Muscle of leg (tissue), 3 donors: ENCODE measurements at regions not wholly inside any gene's neighbourhood (a gene's known extent, or its start where the extent isn't known, plus 50 kb on each side); places are given as distances from the start of the nearest gene placed in this dataset.

Source experiments
- DNase-seq: peaks from one replicate; pipeline ENCODE4 v3.0.0; 2013
- H3K27ac ChIP-seq: one replicate; pipeline ENCODE4 v1.5.1; 2013; ENCODE audit warnings: mild to moderate bottlenecking, low read length, control low read depth
- H3K27me3 ChIP-seq: one replicate; pipeline ENCODE4 v1.6.1; 2013; ENCODE audit warnings: low read length; ENCODE audit not compliant: control insufficient read depth, insufficient read depth
- H3K36me3 ChIP-seq: one replicate; pipeline ENCODE4 v1.6.1; 2013; ENCODE audit warnings: low read length; ENCODE audit not compliant: control insufficient read depth, insufficient read depth
- H3K4me1 ChIP-seq: one replicate; pipeline ENCODE4 v1.6.1; 2013; ENCODE audit warnings: low read length; ENCODE audit not compliant: control insufficient read depth, insufficient read depth
- H3K4me3 ChIP-seq: one replicate; pipeline ENCODE4 v1.5.1; 2013; ENCODE audit warnings: low read length, control low read depth
- H3K9me3 ChIP-seq: replicated peaks from 2 replicates; pipeline ENCODE4 v1.6.1; 2013; ENCODE audit warnings: low read depth, low read length; ENCODE audit not compliant: control insufficient read depth
- WGBS: methylation state at CpG from one replicate; pipeline ENCODE4 v1.1.5; 2013; ENCODE audit warnings: missing lambda C conversion rate; ENCODE audit not compliant: insufficient coverage; 5-methylcytosine and 5-hydroxymethylcytosine counted together

GRCh38 chrX:34716302-34716701 lies 59.2 kb upstream of the TMEM47 start:
- H3K4me3 ChIP-seq = no peak overlapping the region
- H3K27me3 ChIP-seq = no peaks in the 10 kb centered on the region
- H3K4me1 ChIP-seq = no peaks in the 10 kb centered on the region
- no peaks in the 10 kb centered on the region for H3K36me3 ChIP-seq
- no peak overlapping the region for H3K27ac ChIP-seq
- peak; percentile 32 for DNase-seq
- no CpG with 5 or more reads among the region's 3 CpGs for WGBS
- no peaks in the 10 kb centered on the region for H3K9me3 ChIP-seq

GRCh38 chrX:34734383-34734782 lies 77.3 kb upstream of the TMEM47 start:
- Histone ChIP-seq H3K4me1 (no peaks in the 10 kb centered on the region), H3K4me3 (no peak overlapping the region), H3K36me3 (no peaks in the 10 kb centered on the region), H3K27me3 (no peaks in the 10 kb centered on the region), H3K9me3 (no peaks in the 10 kb centered on the region), H3K27ac (no peak overlapping the region)
- no peak for DNase-seq
- WGBS = 44% methylated on average over 1 of the region's 1 CpG

GRCh38 chrX:34744521-34744920 lies 87.4 kb upstream of the TMEM47 start:
- no CpG with 5 or more reads among the region's 4 CpGs for WGBS
- H3K27ac ChIP-seq = no peak overlapping the region
- H3K36me3 ChIP-seq = no peaks in the 10 kb centered on the region
- H3K4me3 ChIP-seq = no peak overlapping the region
- H3K9me3 ChIP-seq = no peaks in the 10 kb centered on the region
- H3K27me3 ChIP-seq = peaks cover 3% of the 10 kb centered on the region
- no peak for DNase-seq
- H3K4me1 ChIP-seq = no peaks in the 10 kb centered on the region

- WGBS = 67% methylated on average over 1 of the region's 5 CpGs
- Histone ChIP-seq H3K27ac (no peak overlapping the region), H3K9me3 (no peaks in the 10 kb centered on the region), H3K27me3 (peaks cover 4% of the 10 kb centered on the region), H3K4me3 (no peak overlapping the region), H3K36me3 (no peaks in the 10 kb centered on the region), H3K4me1 (no peaks in the 10 kb centered on the region)
- DNase-seq = no peak
Observed at GRCh38 chrX:34749896-34750295, 92.8 kb upstream of the TMEM47 start.

GRCh38 chrX:34764852-34765361 lies 107.8 kb upstream of the TMEM47 start:
- WGBS = no CpG with 5 or more reads among the region's 2 CpGs

GRCh38 chrX:34768290-34768689 lies 111.2 kb upstream of the TMEM47 start:
- H3K4me3 ChIP-seq = no peak overlapping the region
- no peaks in the 10 kb centered on the region for H3K4me1 ChIP-seq
- no CpG with 5 or more reads among the region's 2 CpGs for WGBS

More at GRCh38 chrX:34764852-34765361, 107.8 kb upstream of the TMEM47 start:
- no peak overlapping the region for H3K4me3 ChIP-seq
- H3K27ac ChIP-seq = no peak overlapping the region
- H3K4me1 ChIP-seq = no peaks in the 10 kb centered on the region
- no peaks in the 10 kb centered on the region for H3K9me3 ChIP-seq
- peaks cover 2% of the 10 kb centered on the region for H3K27me3 ChIP-seq
- no peaks in the 10 kb centered on the region for H3K36me3 ChIP-seq
- DNase-seq = no peak

GRCh38 chrX:34770511-34770910 lies 113.4 kb upstream of the TMEM47 start:
- no peak overlapping the region for H3K27ac ChIP-seq
- DNase-seq = peak; percentile 1
- WGBS = no CpG with 5 or more reads among the region's 1 CpG
- peaks cover under 1% of the 10 kb centered on the region for H3K27me3 ChIP-seq
- no peak overlapping the region for H3K4me3 ChIP-seq
- no peaks in the 10 kb centered on the region for H3K4me1 ChIP-seq
- H3K36me3 ChIP-seq = no peaks in the 10 kb centered on the region
- no peaks in the 10 kb centered on the region for H3K9me3 ChIP-seq

More at GRCh38 chrX:34768290-34768689, 111.2 kb upstream of the TMEM47 start:
- DNase-seq = no peak
- peaks cover 2% of the 10 kb centered on the region for H3K27me3 ChIP-seq
- H3K36me3 ChIP-seq = no peaks in the 10 kb centered on the region
- no peaks in the 10 kb centered on the region for H3K9me3 ChIP-seq
- H3K27ac ChIP-seq = no peak overlapping the region

GRCh38 chrX:34778916-34779315 lies 121.8 kb upstream of the TMEM47 start:
- no peak overlapping the region for H3K4me3 ChIP-seq
- no peaks in the 10 kb centered on the region for H3K9me3 ChIP-seq
- no peak overlapping the region for H3K27ac ChIP-seq
- H3K4me1 ChIP-seq = no peaks in the 10 kb centered on the region
- DNase-seq = peak; percentile 7
- 83% methylated on average over 2 of the region's 2 CpGs for WGBS
- H3K36me3 ChIP-seq = no peaks in the 10 kb centered on the region
- no peaks in the 10 kb centered on the region for H3K27me3 ChIP-seq

- H3K27ac ChIP-seq = no peak overlapping the region
- no peaks in the 10 kb centered on the region for H3K36me3 ChIP-seq
- no peaks in the 10 kb centered on the region for H3K27me3 ChIP-seq
- H3K4me3 ChIP-seq = no peak overlapping the region
- no peak for DNase-seq
- H3K4me1 ChIP-seq = no peaks in the 10 kb centered on the region
- 100% methylated on average over 1 of the region's 1 CpG for WGBS
- peaks cover 4% of the 10 kb centered on the region for H3K9me3 ChIP-seq
Observed at GRCh38 chrX:34790026-34790425, 132.9 kb upstream of the TMEM47 start.

- Histone ChIP-seq H3K36me3 (no peaks in the 10 kb centered on the region), H3K9me3 (no peaks in the 10 kb centered on the region), H3K27ac (no peak overlapping the region), H3K4me3 (no peak overlapping the region), H3K27me3 (no peaks in the 10 kb centered on the region), H3K4me1 (no peaks in the 10 kb centered on the region)
- DNase-seq = no peak
- 40% methylated on average over 1 of the region's 3 CpGs for WGBS
Observed at GRCh38 chrX:34805951-34806350, 136.6 kb upstream of the FAM47B start.

GRCh38 chrX:34809096-34809495 lies 133.5 kb upstream of the FAM47B start:
- H3K27ac ChIP-seq = no peak overlapping the region
- no peak for DNase-seq
- 50% methylated on average over 2 of the region's 5 CpGs for WGBS
- H3K4me1 ChIP-seq = no peaks in the 10 kb centered on the region
- H3K4me3 ChIP-seq = no peak overlapping the region
- H3K27me3 ChIP-seq = no peaks in the 10 kb centered on the region
- H3K36me3 ChIP-seq = no peaks in the 10 kb centered on the region
- no peaks in the 10 kb centered on the region for H3K9me3 ChIP-seq
